A549 (cell line): ENCODE measurements at regions not wholly inside any gene's neighbourhood (a gene's known extent, or its start where the extent isn't known, plus 50 kb on each side); places are given as distances from the start of the nearest gene placed in this dataset.

Experiments
- ATAC-seq, 2 experiments: fragments of 200-7000 bp in 1 of 2; fragments of >200 bp in 1 of 2; cut with Nextera tagmentation in 1 of 2; cut with Tn5 transposase in 1 of 2; 3 replicates each; pipeline versions ENCODE4 v1.8.0 to v1.9.1; 2018 to 2020; ENCODE audit warnings: mild to moderate bottlenecking in 1 of 2, moderate library complexity in 1 of 2
- CTCF ChIA-PET: fragments of 300-600 bp; sonication (Branson Sonifier 250); formaldehyde crosslinking; extraction: SDS; loops from one replicate; lab custom pipeline; 2021; ENCODE audit warnings: antibody characterized with exemption, inconsistent platforms; lab: Yijun Ruan, JAX
- POLR2A ChIA-PET: fragments of 350-600 bp; formaldehyde crosslinking; extraction: SDS; loops from one replicate; lab custom pipeline; 2021; ENCODE audit warnings: antibody characterized with exemption, inconsistent platforms; lab: Yijun Ruan, JAX
- DNase-seq, 2 experiments: peaks; one replicate each; pipeline versions ENCODE4 v3.0.0 to v3.0.0-alpha.2; 2011 to 2016; ENCODE audit warnings: low read depth in 1 of 2, low spot score in 1 of 2
- FAIRE-seq: peaks from 2 replicates; lab custom pipeline; 2011; peaks lifted over from hg19 to GRCh38; lab: Jason Lieb, UNC
- H3K27ac ChIP-seq, 2 experiments: fragments of >200 bp; sonication (Bioruptor Twin); formaldehyde crosslinking; 3 replicates each; pipeline ENCODE4 v1.5.1; 2016 to 2017
- H3K4me1 ChIP-seq: fragments of >200 bp; sonication (Bioruptor Twin); formaldehyde crosslinking; 3 replicates; pipeline ENCODE4 v1.6.1; 2016
- H3K4me2 ChIP-seq: fragments of >200 bp; sonication (Bioruptor Twin); formaldehyde crosslinking; 3 replicates; pipeline ENCODE4 v1.6.1; 2016
- H3K4me3 ChIP-seq: fragments of >200 bp; sonication (Bioruptor Twin); formaldehyde crosslinking; 3 replicates; pipeline ENCODE4 v1.5.1; 2016
- H3K9me3 ChIP-seq: fragments of >200 bp; sonication (Bioruptor Twin); formaldehyde crosslinking; 3 replicates; pipeline ENCODE4 v1.6.1; 2016
- CBX8 ChIP-seq: fragments of 200-600 bp; sonication (generic); IDR thresholded peaks from 2 replicates; pipeline ENCODE4 v1.6.1; 2016
- CEBPB ChIP-seq, 2 experiments: fragments of >200 bp in 1 of 2; sonication (Bioruptor Twin) in 1 of 2; formaldehyde crosslinking in 1 of 2; IDR thresholded peaks; 2 replicates each; pipeline ENCODE4 v1.6.1; 2012 to 2016
- CHD2 ChIP-seq: fragments of 150-350 bp; IDR thresholded peaks from 2 replicates; pipeline ENCODE4 v1.6.1; 2014; ENCODE audit warnings: low read length; ENCODE audit not compliant: partially characterized antibody
- EP300 ChIP-seq, 2 experiments: fragments of >200 bp; sonication (Bioruptor Twin); formaldehyde crosslinking; IDR thresholded peaks; 2 replicates in 1 of 2; 3 replicates in 1 of 2; pipeline ENCODE4 v1.6.1; 2016 to 2017
- HDAC2 ChIP-seq: fragments of 200-600 bp; sonication (generic); IDR thresholded peaks from 2 replicates; pipeline ENCODE4 v1.6.1; 2016
- HOXB5 ChIP-seq: fragments of 250-450 bp; sonication (Bioruptor Pico); IDR thresholded peaks from 2 replicates; pipeline ENCODE4 v1.5.0; 2020; ENCODE audit warnings: mild to moderate bottlenecking, moderate library complexity
- JUN ChIP-seq, 2 experiments: fragments of >200 bp; sonication (Bioruptor Twin); formaldehyde crosslinking; IDR thresholded peaks; 2 replicates in 1 of 2; 3 replicates in 1 of 2; pipeline ENCODE4 v1.6.1; 2016 to 2017
- JUNB ChIP-seq: fragments of >200 bp; sonication (Bioruptor Twin); formaldehyde crosslinking; IDR thresholded peaks from 2 replicates; pipeline ENCODE4 v1.6.1; 2016
- KDM1A ChIP-seq: fragments of 200-600 bp; sonication (generic); IDR thresholded peaks from 2 replicates; pipeline ENCODE4 v1.6.1; 2016; ENCODE audit warnings: low read depth, mild to moderate bottlenecking
- MAFK ChIP-seq: fragments of 450-650 bp; IDR thresholded peaks from 2 replicates; pipeline ENCODE4 v1.6.1; 2014; ENCODE audit not compliant: partially characterized antibody
- NFE2L2 ChIP-seq: fragments of 150-350 bp; conservative IDR thresholded peaks from 2 replicates; pipeline ENCODE4 v1.6.1; 2014; ENCODE audit warnings: low read length
- NR3C1 ChIP-seq: fragments of >200 bp; sonication (Bioruptor Twin); formaldehyde crosslinking; IDR thresholded peaks from 3 replicates; pipeline ENCODE4 v1.6.1; 2017
- PHF8 ChIP-seq: fragments of 200-600 bp; sonication (generic); IDR thresholded peaks from 2 replicates; pipeline ENCODE4 v1.6.1; 2016; ENCODE audit warnings: low read depth, mild to moderate bottlenecking, antibody characterized with exemption, moderate library complexity, borderline replicate concordance
- RAD21 ChIP-seq, 2 experiments: fragments of >200 bp in 1 of 2; sonication (Bioruptor Twin) in 1 of 2; formaldehyde crosslinking in 1 of 2; IDR thresholded peaks in 1 of 2; conservative IDR thresholded peaks in 1 of 2; 2 replicates in 1 of 2; 3 replicates in 1 of 2; pipeline ENCODE4 v1.6.1; 2012 to 2018; ENCODE audit warnings: inconsistent platforms in 1 of 2
- RARB ChIP-seq: fragments of 250-450 bp; sonication (Bioruptor Pico); IDR thresholded peaks from 2 replicates; pipeline ENCODE4 v1.8.0; 2021; ENCODE audit warnings: mild to moderate bottlenecking, moderate library complexity
- RCOR1 ChIP-seq: fragments of 150-350 bp; IDR thresholded peaks from 2 replicates; pipeline ENCODE4 v1.6.1; 2014; ENCODE audit warnings: antibody characterized with exemption, low read length, low read depth
- RNF2 ChIP-seq: fragments of 200-600 bp; sonication (generic); IDR thresholded peaks from 2 replicates; pipeline ENCODE4 v1.6.1; 2016; ENCODE audit warnings: low read depth, mild to moderate bottlenecking, antibody characterized with exemption, moderate library complexity, borderline replicate concordance
- TFCP2L1 ChIP-seq: fragments of 250-450 bp; sonication (Bioruptor Pico); IDR thresholded peaks from 2 replicates; pipeline ENCODE4 v1.5.0; 2021; ENCODE audit warnings: mild to moderate bottlenecking
- ZFP36 ChIP-seq: fragments of 450-650 bp; IDR thresholded peaks from 2 replicates; pipeline ENCODE4 v1.6.1; 2014; ENCODE audit warnings: borderline replicate concordance; ENCODE audit not compliant: partially characterized antibody
- WGBS: methylation state at CpG from one replicate; pipeline ENCODE4 v1.1.6; 2017; ENCODE audit errors: missing lambda C conversion rate; 5-methylcytosine and 5-hydroxymethylcytosine counted together
- TF ChIP-seq, protein P1 (sequence below): fragments of 250-450 bp; sonication (Bioruptor Pico); IDR thresholded peaks from 2 replicates; pipeline ENCODE4 v1.5.0; 2021; ENCODE audit warnings: mild to moderate bottlenecking, moderate library complexity, borderline replicate concordance
- TF ChIP-seq, protein P2 (sequence below): IDR thresholded peaks from 2 replicates; pipeline ENCODE4 v1.6.1; 2012; ENCODE audit warnings: low read depth, borderline replicate concordance
- TF ChIP-seq, protein P3 (sequence below): fragments of 250-450 bp; sonication (Bioruptor Pico); IDR thresholded peaks from 2 replicates; pipeline ENCODE4 v1.5.0; 2020; ENCODE audit warnings: low read depth, mild to moderate bottlenecking, moderate library complexity
- TF ChIP-seq, protein P4 (sequence below): fragments of >200 bp; sonication (Bioruptor Twin); formaldehyde crosslinking; IDR thresholded peaks from 3 replicates; pipeline ENCODE4 v1.5.1; 2016
- TF ChIP-seq, protein P5 (sequence below): fragments of 450-650 bp; IDR thresholded peaks from 2 replicates; pipeline ENCODE4 v1.6.1; 2014; ENCODE audit warnings: antibody characterized with exemption
- TF ChIP-seq, protein P6 (sequence below): IDR thresholded peaks from 2 replicates; pipeline ENCODE4 v1.6.1; 2012
- TF ChIP-seq, protein P7 (sequence below): fragments of >200 bp; sonication (Bioruptor Twin); formaldehyde crosslinking; IDR thresholded peaks from 3 replicates; pipeline ENCODE4 v1.6.1; 2016

DNA sequence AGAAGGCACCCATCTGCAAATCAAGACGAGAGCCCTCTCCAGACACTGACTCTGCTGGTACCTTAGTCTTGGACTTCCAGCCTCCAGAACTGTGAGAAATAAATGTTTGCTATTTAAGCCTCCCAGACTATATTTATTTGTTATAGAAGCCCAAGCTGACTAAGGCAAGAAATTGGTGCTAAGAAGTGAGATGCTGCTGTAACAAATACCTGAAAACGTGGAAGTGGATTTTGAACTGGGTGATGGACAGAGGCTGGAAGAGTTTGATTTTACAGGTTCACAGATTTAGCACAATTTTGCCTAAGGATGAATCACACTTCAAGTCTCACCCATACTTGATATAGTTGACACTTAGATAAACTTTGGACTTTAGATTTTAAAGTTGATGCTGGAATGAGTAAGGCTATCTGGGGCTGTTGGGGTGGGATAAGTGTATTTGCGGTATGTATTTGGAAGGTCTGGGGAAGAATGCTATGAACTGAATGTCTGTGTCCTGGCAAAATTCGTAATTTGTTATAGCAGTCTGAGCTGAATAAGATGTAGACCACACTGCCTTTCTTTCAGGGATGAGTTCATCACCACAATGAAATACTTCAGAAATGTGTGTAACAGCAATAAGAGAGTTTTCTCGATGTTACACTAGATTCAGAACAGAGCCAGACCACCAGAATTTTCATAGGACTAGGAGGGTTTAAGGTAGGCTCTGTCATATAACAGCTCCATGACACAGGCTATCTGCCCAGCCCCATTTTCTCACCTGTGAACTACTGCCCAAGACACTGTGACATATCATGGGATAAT is 120.5 kb upstream of the LMCD1 start:
- POLR2A ChIA-PET = no interaction called here
- whole genome bisulfite sequencing = 35% methylated on average over 5 of the region's 5 CpGs
- H3K4me1 ChIP-seq = no peaks in the 10 kb centered on the region
- CTCF ChIA-PET = no interaction called here
- ATAC-seq (no peak), FAIRE-seq (no peak), DNase-seq (no peak)
- H3K9me3 ChIP-seq = no peaks in the 10 kb centered on the region
- H3K27ac ChIP-seq = no peak overlapping the region
- TF ChIP-seq JUNB (no peak), NR3C1 (no peak), CBX8 (no peak), MAFK (no peak), CHD2 (no peak), KDM1A (no peak), RAD21 (conservative IDR thresholded peaks at IDR 0.05 in 1 of 2, IDR thresholded peaks at IDR 0.05 in 1 of 2) (no peak), JUN (IDR thresholded peaks at IDR 0.05) (no peak), RCOR1 (no peak), CEBPB (IDR thresholded peaks at IDR 0.05) (no peak), HOXB5 (no peak), RNF2 (no peak), HDAC2 (no peak), EP300 (IDR thresholded peaks at IDR 0.05) (no peak), RARB (CRISPR knock-in tag) (no peak)
- TF ChIP-seq, protein P1, sequence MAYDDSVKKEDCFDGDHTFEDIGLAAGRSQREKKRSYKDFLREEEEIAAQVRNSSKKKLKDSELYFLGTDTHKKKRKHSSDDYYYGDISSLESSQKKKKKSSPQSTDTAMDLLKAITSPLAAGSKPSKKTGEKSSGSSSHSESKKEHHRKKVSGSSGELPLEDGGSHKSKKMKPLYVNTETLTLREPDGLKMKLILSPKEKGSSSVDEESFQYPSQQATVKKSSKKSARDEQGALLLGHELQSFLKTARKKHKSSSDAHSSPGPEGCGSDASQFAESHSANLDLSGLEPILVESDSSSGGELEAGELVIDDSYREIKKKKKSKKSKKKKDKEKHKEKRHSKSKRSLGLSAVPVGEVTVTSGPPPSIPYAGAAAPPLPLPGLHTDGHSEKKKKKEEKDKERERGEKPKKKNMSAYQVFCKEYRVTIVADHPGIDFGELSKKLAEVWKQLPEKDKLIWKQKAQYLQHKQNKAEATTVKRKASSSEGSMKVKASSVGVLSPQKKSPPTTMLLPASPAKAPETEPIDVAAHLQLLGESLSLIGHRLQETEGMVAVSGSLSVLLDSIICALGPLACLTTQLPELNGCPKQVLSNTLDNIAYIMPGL (CRISPR knock-in tag) = no peak
- TF ChIP-seq, protein P2, sequence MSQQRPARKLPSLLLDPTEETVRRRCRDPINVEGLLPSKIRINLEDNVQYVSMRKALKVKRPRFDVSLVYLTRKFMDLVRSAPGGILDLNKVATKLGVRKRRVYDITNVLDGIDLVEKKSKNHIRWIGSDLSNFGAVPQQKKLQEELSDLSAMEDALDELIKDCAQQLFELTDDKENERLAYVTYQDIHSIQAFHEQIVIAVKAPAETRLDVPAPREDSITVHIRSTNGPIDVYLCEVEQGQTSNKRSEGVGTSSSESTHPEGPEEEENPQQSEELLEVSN = no peak
- TF ChIP-seq, protein P3, sequence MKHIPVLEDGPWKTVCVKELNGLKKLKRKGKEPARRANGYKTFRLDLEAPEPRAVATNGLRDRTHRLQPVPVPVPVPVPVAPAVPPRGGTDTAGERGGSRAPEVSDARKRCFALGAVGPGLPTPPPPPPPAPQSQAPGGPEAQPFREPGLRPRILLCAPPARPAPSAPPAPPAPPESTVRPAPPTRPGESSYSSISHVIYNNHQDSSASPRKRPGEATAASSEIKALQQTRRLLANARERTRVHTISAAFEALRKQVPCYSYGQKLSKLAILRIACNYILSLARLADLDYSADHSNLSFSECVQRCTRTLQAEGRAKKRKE = no peak
- TF ChIP-seq, protein P4, sequence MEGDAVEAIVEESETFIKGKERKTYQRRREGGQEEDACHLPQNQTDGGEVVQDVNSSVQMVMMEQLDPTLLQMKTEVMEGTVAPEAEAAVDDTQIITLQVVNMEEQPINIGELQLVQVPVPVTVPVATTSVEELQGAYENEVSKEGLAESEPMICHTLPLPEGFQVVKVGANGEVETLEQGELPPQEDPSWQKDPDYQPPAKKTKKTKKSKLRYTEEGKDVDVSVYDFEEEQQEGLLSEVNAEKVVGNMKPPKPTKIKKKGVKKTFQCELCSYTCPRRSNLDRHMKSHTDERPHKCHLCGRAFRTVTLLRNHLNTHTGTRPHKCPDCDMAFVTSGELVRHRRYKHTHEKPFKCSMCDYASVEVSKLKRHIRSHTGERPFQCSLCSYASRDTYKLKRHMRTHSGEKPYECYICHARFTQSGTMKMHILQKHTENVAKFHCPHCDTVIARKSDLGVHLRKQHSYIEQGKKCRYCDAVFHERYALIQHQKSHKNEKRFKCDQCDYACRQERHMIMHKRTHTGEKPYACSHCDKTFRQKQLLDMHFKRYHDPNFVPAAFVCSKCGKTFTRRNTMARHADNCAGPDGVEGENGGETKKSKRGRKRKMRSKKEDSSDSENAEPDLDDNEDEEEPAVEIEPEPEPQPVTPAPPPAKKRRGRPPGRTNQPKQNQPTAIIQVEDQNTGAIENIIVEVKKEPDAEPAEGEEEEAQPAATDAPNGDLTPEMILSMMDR = no peak
- H3K4me2 ChIP-seq = no peak overlapping the region
- no peak overlapping the region for H3K4me3 ChIP-seq

DNA sequence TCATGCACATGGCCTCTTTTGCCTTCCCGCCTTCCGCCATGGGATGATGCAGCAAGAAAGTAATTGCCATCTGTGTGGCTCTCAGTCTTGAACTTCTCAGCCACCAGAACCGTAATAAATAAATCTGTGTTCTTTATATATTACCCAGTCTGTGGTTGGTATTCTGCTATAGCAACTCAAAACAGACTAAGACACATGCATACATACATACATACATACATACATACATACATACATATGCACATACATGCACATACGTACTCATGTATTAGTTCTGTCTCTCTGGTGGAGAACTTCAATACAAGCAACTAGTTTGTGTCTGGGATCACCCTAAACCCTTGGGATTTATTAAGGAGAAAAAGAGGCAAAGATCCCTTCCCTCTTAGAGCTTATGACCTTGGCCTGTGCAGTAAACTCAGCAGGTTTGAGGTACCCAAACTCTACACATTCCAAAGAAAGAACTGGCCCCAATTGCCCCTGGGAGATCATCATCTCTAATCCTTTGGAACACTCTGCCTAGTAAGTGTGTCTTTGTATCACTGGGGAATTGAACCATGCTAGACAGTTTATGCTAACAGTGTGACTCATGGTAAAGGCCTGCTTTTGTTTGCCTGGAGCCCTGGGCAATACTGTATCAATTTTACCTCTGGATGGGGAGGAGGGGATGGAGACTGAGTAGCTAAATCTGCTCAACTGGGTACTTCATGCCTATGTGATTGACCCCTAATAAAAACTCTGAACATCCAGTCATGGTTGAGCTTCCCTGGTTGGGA is 115.6 kb upstream of the LMCD1 start:
- Histone ChIP-seq H3K4me1 (no peaks in the 10 kb centered on the region), H3K27ac (no peak overlapping the region), H3K4me2 (no peak overlapping the region), H3K9me3 (no peaks in the 10 kb centered on the region), H3K4me3 (no peak overlapping the region)
- TF ChIP-seq PHF8 (no peak), MAFK (no peak), HDAC2 (no peak), KDM1A (no peak), CBX8 (no peak), ZFP36 (no peak), NFE2L2 (no peak), TFCP2L1 (CRISPR knock-in tag) (no peak)
- TF ChIP-seq, protein P5, sequence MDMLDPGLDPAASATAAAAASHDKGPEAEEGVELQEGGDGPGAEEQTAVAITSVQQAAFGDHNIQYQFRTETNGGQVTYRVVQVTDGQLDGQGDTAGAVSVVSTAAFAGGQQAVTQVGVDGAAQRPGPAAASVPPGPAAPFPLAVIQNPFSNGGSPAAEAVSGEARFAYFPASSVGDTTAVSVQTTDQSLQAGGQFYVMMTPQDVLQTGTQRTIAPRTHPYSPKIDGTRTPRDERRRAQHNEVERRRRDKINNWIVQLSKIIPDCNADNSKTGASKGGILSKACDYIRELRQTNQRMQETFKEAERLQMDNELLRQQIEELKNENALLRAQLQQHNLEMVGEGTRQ = no peak
- TF ChIP-seq, protein P2 = no peak
- TF ChIP-seq, protein P6, sequence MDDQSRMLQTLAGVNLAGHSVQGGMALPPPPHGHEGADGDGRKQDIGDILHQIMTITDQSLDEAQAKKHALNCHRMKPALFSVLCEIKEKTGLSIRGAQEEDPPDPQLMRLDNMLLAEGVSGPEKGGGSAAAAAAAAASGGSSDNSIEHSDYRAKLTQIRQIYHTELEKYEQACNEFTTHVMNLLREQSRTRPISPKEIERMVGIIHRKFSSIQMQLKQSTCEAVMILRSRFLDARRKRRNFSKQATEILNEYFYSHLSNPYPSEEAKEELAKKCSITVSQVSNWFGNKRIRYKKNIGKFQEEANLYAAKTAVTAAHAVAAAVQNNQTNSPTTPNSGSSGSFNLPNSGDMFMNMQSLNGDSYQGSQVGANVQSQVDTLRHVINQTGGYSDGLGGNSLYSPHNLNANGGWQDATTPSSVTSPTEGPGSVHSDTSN = no peak
- TF ChIP-seq, protein P7, sequence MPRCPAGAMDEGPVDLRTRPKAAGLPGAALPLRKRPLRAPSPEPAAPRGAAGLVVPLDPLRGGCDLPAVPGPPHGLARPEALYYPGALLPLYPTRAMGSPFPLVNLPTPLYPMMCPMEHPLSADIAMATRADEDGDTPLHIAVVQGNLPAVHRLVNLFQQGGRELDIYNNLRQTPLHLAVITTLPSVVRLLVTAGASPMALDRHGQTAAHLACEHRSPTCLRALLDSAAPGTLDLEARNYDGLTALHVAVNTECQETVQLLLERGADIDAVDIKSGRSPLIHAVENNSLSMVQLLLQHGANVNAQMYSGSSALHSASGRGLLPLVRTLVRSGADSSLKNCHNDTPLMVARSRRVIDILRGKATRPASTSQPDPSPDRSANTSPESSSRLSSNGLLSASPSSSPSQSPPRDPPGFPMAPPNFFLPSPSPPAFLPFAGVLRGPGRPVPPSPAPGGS = no peak
- peak in 1 of 2 experiments; percentile 55; a peak in 2 of 6 replicates for ATAC-seq
- POLR2A ChIA-PET = no interaction called here
- no peak for FAIRE-seq
- CTCF ChIA-PET = interaction anchor here (1.3 to 2.3 kb wide), 2 partner anchors 14 to 31 kb away, joined by 3 to 7 read pairs; no protein-coding TSS in a partner anchor
- 84% methylated on average over 4 of the region's 4 CpGs for WGBS
- no peak for DNase-seq
